ENCODE measurements at regions not wholly inside any gene's neighbourhood (a gene's known extent, or its start where the extent isn't known, plus 50 kb on each side); places are given as distances from the start of the nearest gene placed in this dataset.

- TF ChIP-seq POLR2AphosphoS5 (IDR thresholded peaks at IDR 0.05; ENCODE audit: borderline replicate concordance, low read depth, low read length) = no peak
- no peak for TF ChIP-seq EZH2 (IDR thresholded peaks at IDR 0.05)
- no peak for TF ChIP-seq FOXP2 (optimal IDR thresholded peaks at IDR 0.05; ENCODE audit: control extremely low read depth, extremely low read length, insufficient read depth)
- Histone ChIP-seq H3K36me3 (ENCODE audit: insufficient read depth, low read length) (no peaks in the 10 kb centered on the region), H3K9ac (ENCODE audit: insufficient read length) (no peak overlapping the region), H3K9me3 (ENCODE audit: low read depth, low read length) (no peaks in the 10 kb centered on the region), H3K4me3 (no peak overlapping the region), H3K27ac (no peak overlapping the region)
- DNase-seq (ENCODE audit: low read depth, low spot score) = no peak
These were observed 302.9 kb upstream of the XYLT1 start for GRCh38 chr16:17773698-17774101.

GRCh38 chr16:17770104-17770503 lies 299.3 kb upstream of the XYLT1 start:
- H3K36me3 ChIP-seq (ENCODE audit: insufficient read depth, low read length) = no peaks in the 10 kb centered on the region
- DNase-seq (ENCODE audit: low read depth, low spot score) = no peak
- no peak overlapping the region for H3K27ac ChIP-seq
- TF ChIP-seq EZH2 (IDR thresholded peaks at IDR 0.05) (no peak), FOXP2 (optimal IDR thresholded peaks at IDR 0.05; ENCODE audit: control extremely low read depth, extremely low read length, insufficient read depth) (no peak), POLR2AphosphoS5 (IDR thresholded peaks at IDR 0.05; ENCODE audit: borderline replicate concordance, low read depth, low read length) (no peak)
- H3K9ac ChIP-seq (ENCODE audit: insufficient read length) = no peak overlapping the region
- H3K9me3 ChIP-seq (ENCODE audit: low read depth, low read length) = no peaks in the 10 kb centered on the region
- no peak overlapping the region for H3K4me3 ChIP-seq

GRCh38 chr16:17769065-17769464 lies 298.3 kb upstream of the XYLT1 start:
- Histone ChIP-seq H3K36me3 (ENCODE audit: insufficient read depth, low read length) (no peaks in the 10 kb centered on the region), H3K9me3 (ENCODE audit: low read depth, low read length) (no peaks in the 10 kb centered on the region), H3K4me3 (no peak overlapping the region), H3K9ac (ENCODE audit: insufficient read length) (no peak overlapping the region), H3K27ac (no peak overlapping the region)
- DNase-seq (ENCODE audit: low read depth, low spot score) = no peak
- TF ChIP-seq FOXP2 (optimal IDR thresholded peaks at IDR 0.05; ENCODE audit: control extremely low read depth, extremely low read length, insufficient read depth) = no peak
- no peak for TF ChIP-seq EZH2 (IDR thresholded peaks at IDR 0.05)
- TF ChIP-seq POLR2AphosphoS5 (IDR thresholded peaks at IDR 0.05; ENCODE audit: borderline replicate concordance, low read depth, low read length) = no peak

GRCh38 chr16:17768257-17768656 lies 297.5 kb upstream of the XYLT1 start:
- Histone ChIP-seq H3K4me3 (no peak overlapping the region), H3K27ac (no peak overlapping the region), H3K36me3 (ENCODE audit: insufficient read depth, low read length) (no peaks in the 10 kb centered on the region), H3K9me3 (ENCODE audit: low read depth, low read length) (no peaks in the 10 kb centered on the region), H3K9ac (ENCODE audit: insufficient read length) (no peak overlapping the region)
- TF ChIP-seq FOXP2 (optimal IDR thresholded peaks at IDR 0.05; ENCODE audit: control extremely low read depth, extremely low read length, insufficient read depth) (no peak), EZH2 (IDR thresholded peaks at IDR 0.05) (no peak), POLR2AphosphoS5 (IDR thresholded peaks at IDR 0.05; ENCODE audit: borderline replicate concordance, low read depth, low read length) (no peak)
- DNase-seq (ENCODE audit: low read depth, low spot score) = no peak

GRCh38 chr16:17766012-17766411 lies 295.3 kb upstream of the XYLT1 start:
- H3K27ac ChIP-seq = no peak overlapping the region
- no peak for DNase-seq (ENCODE audit: low read depth, low spot score)
- H3K4me3 ChIP-seq = no peak overlapping the region
- no peaks in the 10 kb centered on the region for H3K36me3 ChIP-seq (ENCODE audit: insufficient read depth, low read length)
- H3K9ac ChIP-seq (ENCODE audit: insufficient read length) = no peak overlapping the region
- TF ChIP-seq EZH2 (IDR thresholded peaks at IDR 0.05) (no peak), POLR2AphosphoS5 (IDR thresholded peaks at IDR 0.05; ENCODE audit: borderline replicate concordance, low read depth, low read length) (no peak), FOXP2 (optimal IDR thresholded peaks at IDR 0.05; ENCODE audit: control extremely low read depth, extremely low read length, insufficient read depth) (no peak)
- no peaks in the 10 kb centered on the region for H3K9me3 ChIP-seq (ENCODE audit: low read depth, low read length)

- Histone ChIP-seq H3K9me3 (ENCODE audit: low read depth, low read length) (no peaks in the 10 kb centered on the region), H3K4me3 (no peak overlapping the region), H3K9ac (ENCODE audit: insufficient read length) (no peak overlapping the region), H3K27ac (no peak overlapping the region), H3K36me3 (ENCODE audit: insufficient read depth, low read length) (no peaks in the 10 kb centered on the region)
- no peak for DNase-seq (ENCODE audit: low read depth, low spot score)
- no peak for TF ChIP-seq POLR2AphosphoS5 (IDR thresholded peaks at IDR 0.05; ENCODE audit: borderline replicate concordance, low read depth, low read length)
- no peak for TF ChIP-seq FOXP2 (optimal IDR thresholded peaks at IDR 0.05; ENCODE audit: control extremely low read depth, extremely low read length, insufficient read depth)
- no peak for TF ChIP-seq EZH2 (IDR thresholded peaks at IDR 0.05)
These were observed 289.0 kb upstream of the XYLT1 start for GRCh38 chr16:17759451-17760390.

GRCh38 chr16:17757808-17758207 lies 287.0 kb upstream of the XYLT1 start:
- Histone ChIP-seq H3K4me3 (no peak overlapping the region), H3K9ac (ENCODE audit: insufficient read length) (no peak overlapping the region), H3K9me3 (ENCODE audit: low read depth, low read length) (no peaks in the 10 kb centered on the region), H3K36me3 (ENCODE audit: insufficient read depth, low read length) (no peaks in the 10 kb centered on the region), H3K27ac (no peak overlapping the region)
- no peak for TF ChIP-seq POLR2AphosphoS5 (IDR thresholded peaks at IDR 0.05; ENCODE audit: borderline replicate concordance, low read depth, low read length)
- TF ChIP-seq FOXP2 (optimal IDR thresholded peaks at IDR 0.05; ENCODE audit: control extremely low read depth, extremely low read length, insufficient read depth) = no peak
- no peak for TF ChIP-seq EZH2 (IDR thresholded peaks at IDR 0.05)
- no peak for DNase-seq (ENCODE audit: low read depth, low spot score)

- DNase-seq (ENCODE audit: low read depth, low spot score) = no peak
- Histone ChIP-seq H3K27ac (no peak overlapping the region), H3K4me3 (no peak overlapping the region), H3K9me3 (ENCODE audit: low read depth, low read length) (no peaks in the 10 kb centered on the region), H3K36me3 (ENCODE audit: insufficient read depth, low read length) (no peaks in the 10 kb centered on the region), H3K9ac (ENCODE audit: insufficient read length) (no peak overlapping the region)
- TF ChIP-seq POLR2AphosphoS5 (IDR thresholded peaks at IDR 0.05; ENCODE audit: borderline replicate concordance, low read depth, low read length) (no peak), FOXP2 (optimal IDR thresholded peaks at IDR 0.05; ENCODE audit: control extremely low read depth, extremely low read length, insufficient read depth) (no peak), EZH2 (IDR thresholded peaks at IDR 0.05) (no peak)
These were observed 284.4 kb upstream of the XYLT1 start for GRCh38 chr16:17755158-17755557.

All from SK-N-MC (cell line).